Fibroblast of lung (primary cell): ENCODE measurements at regions not wholly inside any gene's neighbourhood (a gene's known extent, or its start where the extent isn't known, plus 50 kb on each side); places are given as distances from the start of the nearest gene placed in this dataset.

Experiments used
- DNase-seq, 2 donors: peaks; one replicate each; pipeline versions ENCODE4 v3.0.0 to v3.0.0-alpha.2; 2010; ENCODE audit warnings: low read depth in 2 of 2
- H2AFZ ChIP-seq: 2 replicates; pipeline ENCODE4 v1.5.1; 2012; ENCODE audit warnings: low read length, control low read depth, inconsistent platforms
- H3K27ac ChIP-seq: 2 replicates; pipeline ENCODE4 v1.5.1; 2011; ENCODE audit warnings: low read length, control low read depth; ENCODE audit not compliant: insufficient read depth
- H3K27me3 ChIP-seq: 2 replicates; pipeline ENCODE4 v1.5.1; 2011; ENCODE audit warnings: mild to moderate bottlenecking, low read length; ENCODE audit not compliant: control insufficient read depth, insufficient read depth
- H3K36me3 ChIP-seq: 2 replicates; pipeline ENCODE4 v1.5.1; 2011; ENCODE audit warnings: low read length; ENCODE audit not compliant: control insufficient read depth, insufficient read depth
- H3K4me1 ChIP-seq: 2 replicates; pipeline ENCODE4 v1.5.1; 2011; ENCODE audit warnings: low read length; ENCODE audit not compliant: control insufficient read depth, insufficient read depth; ENCODE audit errors: extremely low read depth
- H3K4me2 ChIP-seq: 2 replicates; pipeline ENCODE4 v1.5.1; 2011; ENCODE audit warnings: low read length, control low read depth; ENCODE audit not compliant: insufficient read depth; ENCODE audit errors: extremely low read depth
- H3K4me3 ChIP-seq, 4 experiments: fragments of 200-600 bp in 1 of 4; sonication (generic) in 1 of 4; replicated peaks in 1 of 4; 2 replicates each; pipeline ENCODE4 v1.5.1; 2011 to 2016; ENCODE audit warnings: low read length in 4 of 4, low read depth in 3 of 4, mild to moderate bottlenecking in 3 of 4, control low read depth in 2 of 4, inconsistent platforms in 1 of 4, mixed read lengths in 1 of 4; ENCODE audit not compliant: insufficient read depth in 1 of 4; ENCODE audit errors: control extremely low read depth in 1 of 4
- H3K79me2 ChIP-seq: 2 replicates; pipeline ENCODE4 v1.5.1; 2012; ENCODE audit warnings: mild to moderate bottlenecking, low read length, inconsistent platforms; ENCODE audit not compliant: control insufficient read depth, insufficient read depth
- H3K9ac ChIP-seq: 2 replicates; pipeline ENCODE4 v1.5.1; 2011; ENCODE audit warnings: mild to moderate bottlenecking, low read length, control low read depth; ENCODE audit not compliant: insufficient read depth
- H3K9me3 ChIP-seq: 2 replicates; pipeline ENCODE4 v1.5.1; 2012; ENCODE audit warnings: low read depth, low read length; ENCODE audit not compliant: control insufficient read depth, insufficient read depth
- H4K20me1 ChIP-seq: 2 replicates; pipeline ENCODE4 v1.5.1; 2011; ENCODE audit warnings: low read length; ENCODE audit not compliant: control insufficient read depth, insufficient read depth; ENCODE audit errors: extremely low read depth
- EZH2 ChIP-seq: IDR thresholded peaks from 2 replicates; pipeline ENCODE4 v1.5.1; 2012; ENCODE audit warnings: low read length, control low read depth, mild to moderate bottlenecking; ENCODE audit errors: missing control alignments
- TF ChIP-seq, protein P1 (sequence below), 2 donors: IDR thresholded peaks in 1 of 2; conservative IDR thresholded peaks in 1 of 2; 1 replicate in 1 of 2; 2 replicates in 1 of 2; pipeline ENCODE4 v1.5.1; 2011 to 2012; ENCODE audit warnings: low read length in 2 of 2, control low read depth in 1 of 2, inconsistent platforms in 1 of 2, low read depth in 1 of 2, mild to moderate bottlenecking in 1 of 2

GRCh38 chr2:9712263-9712662, 81.5 kb upstream of the YWHAQ start:
- Histone ChIP-seq H2AFZ (no peak overlapping the region), H3K4me2 (no peak overlapping the region), H3K27me3 (no peaks in the 10 kb centered on the region), H3K9ac (no peak overlapping the region), H3K27ac (no peak overlapping the region), H3K9me3 (no peaks in the 10 kb centered on the region), H3K4me3 (no peak overlapping the region), H3K36me3 (no peaks in the 10 kb centered on the region), H3K79me2 (no peaks in the 10 kb centered on the region), H4K20me1 (no peaks in the 10 kb centered on the region), H3K4me1 (no peaks in the 10 kb centered on the region)
- TF ChIP-seq EZH2, result no peak
- TF ChIP-seq, protein P1, sequence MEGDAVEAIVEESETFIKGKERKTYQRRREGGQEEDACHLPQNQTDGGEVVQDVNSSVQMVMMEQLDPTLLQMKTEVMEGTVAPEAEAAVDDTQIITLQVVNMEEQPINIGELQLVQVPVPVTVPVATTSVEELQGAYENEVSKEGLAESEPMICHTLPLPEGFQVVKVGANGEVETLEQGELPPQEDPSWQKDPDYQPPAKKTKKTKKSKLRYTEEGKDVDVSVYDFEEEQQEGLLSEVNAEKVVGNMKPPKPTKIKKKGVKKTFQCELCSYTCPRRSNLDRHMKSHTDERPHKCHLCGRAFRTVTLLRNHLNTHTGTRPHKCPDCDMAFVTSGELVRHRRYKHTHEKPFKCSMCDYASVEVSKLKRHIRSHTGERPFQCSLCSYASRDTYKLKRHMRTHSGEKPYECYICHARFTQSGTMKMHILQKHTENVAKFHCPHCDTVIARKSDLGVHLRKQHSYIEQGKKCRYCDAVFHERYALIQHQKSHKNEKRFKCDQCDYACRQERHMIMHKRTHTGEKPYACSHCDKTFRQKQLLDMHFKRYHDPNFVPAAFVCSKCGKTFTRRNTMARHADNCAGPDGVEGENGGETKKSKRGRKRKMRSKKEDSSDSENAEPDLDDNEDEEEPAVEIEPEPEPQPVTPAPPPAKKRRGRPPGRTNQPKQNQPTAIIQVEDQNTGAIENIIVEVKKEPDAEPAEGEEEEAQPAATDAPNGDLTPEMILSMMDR (conservative IDR thresholded peaks at IDR 0.05 in 1 of 2, IDR thresholded peaks at IDR 0.05 in 1 of 2; ENCODE audit: low read depth in 1 of 2, low read length in 2 of 2), result no peak
- DNase-seq, result no peak

DNA sequence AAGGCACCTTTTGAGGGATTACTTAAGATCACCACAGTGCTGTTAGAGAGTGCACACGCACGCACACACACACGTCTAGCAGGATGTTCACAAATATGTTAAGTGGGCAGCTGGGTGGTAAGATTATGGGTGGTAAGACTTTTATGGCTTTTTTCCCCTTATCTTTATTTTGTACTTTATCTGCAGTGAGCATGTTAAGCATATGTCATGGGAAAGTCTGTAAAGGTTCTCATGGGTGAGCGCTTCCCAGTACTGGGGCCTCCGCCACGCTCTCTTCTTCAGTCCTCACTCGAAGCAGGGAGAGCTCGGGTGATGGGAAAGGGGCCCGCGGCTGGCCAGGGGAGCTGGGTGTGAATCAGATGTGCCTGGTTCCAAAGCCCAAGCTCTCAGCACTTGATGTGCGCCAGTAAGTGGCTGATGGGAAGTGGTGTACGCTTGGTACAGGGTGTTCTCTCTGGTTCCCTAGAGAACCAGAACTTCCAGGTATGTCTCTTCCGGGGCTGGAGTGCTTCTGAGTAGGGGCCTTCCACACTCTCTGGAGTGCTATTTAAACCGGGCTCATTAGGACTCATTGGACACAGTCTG, 83.9 kb upstream of the YWHAQ start:
- DNase-seq, result no peak
- Histone ChIP-seq H3K27me3 (no peaks in the 10 kb centered on the region), H3K4me2 (no peak overlapping the region), H3K36me3 (no peaks in the 10 kb centered on the region), H3K4me1 (no peaks in the 10 kb centered on the region), H4K20me1 (no peaks in the 10 kb centered on the region), H3K79me2 (no peaks in the 10 kb centered on the region), H3K4me3 (no peak overlapping the region), H2AFZ (no peak overlapping the region), H3K27ac (no peak overlapping the region), H3K9ac (no peak overlapping the region), H3K9me3 (no peaks in the 10 kb centered on the region)
- TF ChIP-seq EZH2, result no peak
- TF ChIP-seq, protein P1 (conservative IDR thresholded peaks at IDR 0.05 in 1 of 2, IDR thresholded peaks at IDR 0.05 in 1 of 2; ENCODE audit: low read depth in 1 of 2, low read length in 2 of 2), result no peak

GRCh38 chr2:9715238-9715637, 84.4 kb upstream of the YWHAQ start:
- no peak overlapping the region for H3K27ac ChIP-seq
- H3K27me3 ChIP-seq, result no peaks in the 10 kb centered on the region
- no peak overlapping the region for H3K4me2 ChIP-seq
- no peak for TF ChIP-seq EZH2
- TF ChIP-seq, protein P1 (conservative IDR thresholded peaks at IDR 0.05 in 1 of 2, IDR thresholded peaks at IDR 0.05 in 1 of 2; ENCODE audit: low read depth in 1 of 2, low read length in 2 of 2), result no peak
- H2AFZ ChIP-seq, result no peak overlapping the region
- H3K9me3 ChIP-seq, result no peaks in the 10 kb centered on the region
- no peak overlapping the region for H3K9ac ChIP-seq
- no peaks in the 10 kb centered on the region for H4K20me1 ChIP-seq
- H3K79me2 ChIP-seq, result no peaks in the 10 kb centered on the region
- H3K4me3 ChIP-seq, result no peak overlapping the region
- no peak for DNase-seq
- no peaks in the 10 kb centered on the region for H3K36me3 ChIP-seq
- H3K4me1 ChIP-seq, result no peaks in the 10 kb centered on the region
